ENCODE measurements at regions not wholly inside any gene's neighbourhood (a gene's known extent, or its start where the extent isn't known, plus 50 kb on each side); places are given as distances from the start of the nearest gene placed in this dataset.
"Not testable (repeated sequence)": the region's sequence is repeated elsewhere in the genome, so short reads cannot be mapped to it uniquely, and the experiment has no call there.

- H3K36me3 Mint-ChIP-seq (ENCODE audit: low read depth): no peaks in the 10 kb centered on the region
Measured at GRCh38 chr4:59537246-59537886, 1662.8 kb upstream of the ADGRL3 start.

DNA sequence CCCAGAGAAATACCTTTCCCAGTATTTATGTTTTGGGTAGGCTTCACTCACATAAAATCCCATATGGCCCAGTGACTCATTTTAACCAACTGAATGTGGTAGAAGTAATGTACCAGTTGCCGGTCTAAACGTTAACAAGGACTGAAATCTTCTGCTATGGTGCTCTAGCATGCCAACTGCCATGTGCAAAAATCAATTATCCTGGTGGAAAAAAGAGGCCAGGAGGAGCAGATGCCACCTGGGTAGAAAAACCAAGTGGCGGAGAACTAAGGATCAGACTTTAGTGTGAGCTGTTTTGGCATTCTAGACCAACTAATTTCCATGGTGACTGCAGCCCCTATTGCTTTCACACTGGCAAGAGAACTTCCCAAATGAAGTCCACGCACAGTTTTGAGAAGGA, 1660.7 kb upstream of the ADGRL3 start:
- no peak for DNase-seq

More at GRCh38 chr4:59537246-59537886, 1662.8 kb upstream of the ADGRL3 start:
- no peak overlapping the region for H3K27ac Mint-ChIP-seq
- H3K4me1 Mint-ChIP-seq (ENCODE audit: low read depth): no peaks in the 10 kb centered on the region
- no peak for DNase-seq
- ChIA-PET CTCF (no interaction called here), POLR2A (no interaction called here)
- peaks cover 7% of the 10 kb centered on the region for H3K9me3 Mint-ChIP-seq (ENCODE audit: insufficient read depth)
- ATAC-seq: no peak
- no peak overlapping the region for H3K4me3 Mint-ChIP-seq
- no peaks in the 10 kb centered on the region for H3K27me3 Mint-ChIP-seq (ENCODE audit: low read depth)

GRCh38 chr4:59540311-59540710, 1659.8 kb upstream of the ADGRL3 start:
- no peak for ATAC-seq
- no peak for DNase-seq
- no peak overlapping the region for H3K27ac Mint-ChIP-seq
- POLR2A ChIA-PET: no interaction called here
- peaks cover 10% of the 10 kb centered on the region for H3K9me3 Mint-ChIP-seq (ENCODE audit: insufficient read depth)
- no peaks in the 10 kb centered on the region for H3K27me3 Mint-ChIP-seq (ENCODE audit: low read depth)
- H3K4me1 Mint-ChIP-seq (ENCODE audit: low read depth): no peaks in the 10 kb centered on the region
- H3K4me3 Mint-ChIP-seq: no peak overlapping the region
- H3K36me3 Mint-ChIP-seq (ENCODE audit: low read depth): no peaks in the 10 kb centered on the region
- CTCF ChIA-PET: no interaction called here

More for the DNA sequence above, 1660.7 kb upstream of the ADGRL3 start:
- no peaks in the 10 kb centered on the region for H3K36me3 Mint-ChIP-seq (ENCODE audit: low read depth)
- no peaks in the 10 kb centered on the region for H3K27me3 Mint-ChIP-seq (ENCODE audit: low read depth)
- H3K4me3 Mint-ChIP-seq: no peak overlapping the region
- no peaks in the 10 kb centered on the region for H3K4me1 Mint-ChIP-seq (ENCODE audit: low read depth)
- POLR2A ChIA-PET: no interaction called here
- no peak for ATAC-seq
- no peak overlapping the region for H3K27ac Mint-ChIP-seq
- peaks cover 10% of the 10 kb centered on the region for H3K9me3 Mint-ChIP-seq (ENCODE audit: insufficient read depth)
- CTCF ChIA-PET: no interaction called here

DNA sequence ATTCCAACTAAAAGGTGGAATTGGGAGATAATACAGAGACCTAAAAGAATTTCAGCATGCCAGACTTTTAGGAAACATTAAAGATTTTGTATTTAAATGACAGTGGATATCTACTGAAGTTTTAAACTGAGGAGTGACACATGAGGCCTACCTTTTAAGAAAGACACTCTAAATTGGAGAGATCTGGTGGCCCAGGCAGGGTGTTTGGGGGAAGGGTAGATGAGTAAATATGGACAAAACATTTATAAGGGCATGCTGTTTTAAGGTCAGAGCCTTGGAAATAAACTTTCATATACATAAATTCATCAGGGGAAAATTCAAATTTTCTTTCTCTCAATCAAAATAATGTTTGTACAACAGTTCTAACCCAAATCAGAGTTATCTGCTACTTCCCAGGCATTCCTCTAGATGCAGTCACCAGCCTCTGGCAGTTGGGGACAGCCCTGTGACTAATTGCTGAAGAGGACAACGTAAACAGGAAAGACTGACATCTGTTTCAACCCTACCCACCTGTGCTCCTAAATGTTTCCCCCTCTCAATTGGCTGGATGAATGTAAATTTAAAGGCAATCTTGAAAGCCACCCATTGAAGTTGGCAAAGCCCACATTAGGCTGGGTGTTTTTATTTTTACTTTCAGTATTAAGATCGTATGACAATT, 1646.9 kb upstream of the ADGRL3 start:
- Mint-ChIP-seq H3K9me3 (ENCODE audit: insufficient read depth) (peaks cover 9% of the 10 kb centered on the region), H3K4me3 (no peak overlapping the region), H3K27me3 (ENCODE audit: low read depth) (no peaks in the 10 kb centered on the region), H3K27ac (no peak overlapping the region), H3K4me1 (ENCODE audit: low read depth) (no peaks in the 10 kb centered on the region), H3K36me3 (ENCODE audit: low read depth) (no peaks in the 10 kb centered on the region)
- POLR2A ChIA-PET: no interaction called here
- DNase-seq (no peak), ATAC-seq (no peak)
- CTCF ChIA-PET: no interaction called here

- Mint-ChIP-seq H3K9me3 (ENCODE audit: insufficient read depth) (peaks cover 9% of the 10 kb centered on the region), H3K27me3 (ENCODE audit: low read depth) (no peaks in the 10 kb centered on the region)
Measured at GRCh38 chr4:59553721-59554091, 1646.4 kb upstream of the ADGRL3 start.

GRCh38 chr4:59556191-59556590, 1643.9 kb upstream of the ADGRL3 start:
- H3K9me3 Mint-ChIP-seq (ENCODE audit: insufficient read depth); H3K4me3 Mint-ChIP-seq; POLR2A ChIA-PET; H3K4me1 Mint-ChIP-seq (ENCODE audit: low read depth); ATAC-seq; H3K27ac Mint-ChIP-seq; DNase-seq; CTCF ChIA-PET; H3K36me3 Mint-ChIP-seq (ENCODE audit: low read depth); H3K27me3 Mint-ChIP-seq (ENCODE audit: low read depth): not testable (repeated sequence)

More at GRCh38 chr4:59553721-59554091, 1646.4 kb upstream of the ADGRL3 start:
- Mint-ChIP-seq H3K27ac (no peak overlapping the region), H3K4me3 (no peak overlapping the region), H3K36me3 (ENCODE audit: low read depth) (no peaks in the 10 kb centered on the region), H3K4me1 (ENCODE audit: low read depth) (no peaks in the 10 kb centered on the region)
- DNase-seq: no peak
- no peak for ATAC-seq
- CTCF ChIA-PET: no interaction called here
- POLR2A ChIA-PET: interaction anchor here (0.6 kb wide), 1 partner anchor 887 kb away, joined by 3 read pairs; no protein-coding TSS in a partner anchor

- H3K9me3 Mint-ChIP-seq (ENCODE audit: insufficient read depth); POLR2A ChIA-PET; H3K27me3 Mint-ChIP-seq (ENCODE audit: low read depth); H3K4me1 Mint-ChIP-seq (ENCODE audit: low read depth); CTCF ChIA-PET; DNase-seq; ATAC-seq; H3K36me3 Mint-ChIP-seq (ENCODE audit: low read depth); H3K27ac Mint-ChIP-seq; H3K4me3 Mint-ChIP-seq: not testable (repeated sequence)
Measured at GRCh38 chr4:59560141-59560648, 1639.9 kb upstream of the ADGRL3 start.

DNA sequence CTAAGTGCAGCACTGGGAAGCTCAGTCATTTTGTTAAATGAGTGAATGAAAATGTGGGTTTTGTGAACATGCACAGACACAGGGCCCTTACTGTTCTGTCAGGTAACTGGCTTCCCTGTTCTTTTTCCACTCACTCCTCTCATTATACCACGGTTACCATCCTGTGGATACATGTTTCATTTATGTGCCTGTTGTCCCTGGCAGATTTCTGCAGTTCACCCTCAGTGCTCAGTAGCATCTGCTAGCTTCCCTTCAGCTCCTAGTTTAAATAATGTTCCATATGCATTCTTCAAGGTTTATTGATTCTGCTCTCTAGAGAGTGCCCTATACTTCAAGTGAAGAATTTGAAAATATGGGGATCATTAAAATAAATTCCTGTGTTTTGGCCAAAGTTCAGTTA, 1634.3 kb upstream of the ADGRL3 start:
- CTCF ChIA-PET: no interaction called here

GRCh38 chr4:59570860-59571476, 1629.2 kb upstream of the ADGRL3 start:
- H3K27me3 Mint-ChIP-seq (ENCODE audit: low read depth): no peaks in the 10 kb centered on the region
- POLR2A ChIA-PET: no interaction called here
- no peaks in the 10 kb centered on the region for H3K4me1 Mint-ChIP-seq (ENCODE audit: low read depth)
- ATAC-seq: no peak
- no peaks in the 10 kb centered on the region for H3K9me3 Mint-ChIP-seq (ENCODE audit: insufficient read depth)
- no peak overlapping the region for H3K4me3 Mint-ChIP-seq
- no peak overlapping the region for H3K27ac Mint-ChIP-seq
- DNase-seq: no peak
- no peaks in the 10 kb centered on the region for H3K36me3 Mint-ChIP-seq (ENCODE audit: low read depth)
- CTCF ChIA-PET: no interaction called here

More for the DNA sequence above, 1634.3 kb upstream of the ADGRL3 start:
- Mint-ChIP-seq H3K27me3 (ENCODE audit: low read depth) (no peaks in the 10 kb centered on the region), H3K4me3 (no peak overlapping the region), H3K27ac (no peak overlapping the region), H3K4me1 (ENCODE audit: low read depth) (no peaks in the 10 kb centered on the region), H3K9me3 (ENCODE audit: insufficient read depth) (no peaks in the 10 kb centered on the region), H3K36me3 (ENCODE audit: low read depth) (no peaks in the 10 kb centered on the region)
- POLR2A ChIA-PET: no interaction called here
- DNase-seq (no peak), ATAC-seq (no peak)

- H3K4me3 Mint-ChIP-seq: no peak overlapping the region
- no peak for DNase-seq
- no peaks in the 10 kb centered on the region for H3K36me3 Mint-ChIP-seq (ENCODE audit: low read depth)
- no peak for ATAC-seq
- ChIA-PET CTCF (no interaction called here), POLR2A (no interaction called here)
- H3K4me1 Mint-ChIP-seq (ENCODE audit: low read depth): no peaks in the 10 kb centered on the region
- H3K27ac Mint-ChIP-seq: no peak overlapping the region
- H3K27me3 Mint-ChIP-seq (ENCODE audit: low read depth): no peaks in the 10 kb centered on the region
- H3K9me3 Mint-ChIP-seq (ENCODE audit: insufficient read depth): no peaks in the 10 kb centered on the region
Measured at GRCh38 chr4:59571805-59572430, 1628.2 kb upstream of the ADGRL3 start.

GRCh38 chr4:59583845-59584568, 1616.1 kb upstream of the ADGRL3 start:
- H3K4me1 Mint-ChIP-seq (ENCODE audit: low read depth): no peaks in the 10 kb centered on the region
- H3K27ac Mint-ChIP-seq: no peak overlapping the region
- ChIA-PET POLR2A (no interaction called here), CTCF (no interaction called here)
- H3K4me3 Mint-ChIP-seq: no peak overlapping the region
- no peaks in the 10 kb centered on the region for H3K36me3 Mint-ChIP-seq (ENCODE audit: low read depth)
- H3K27me3 Mint-ChIP-seq (ENCODE audit: low read depth): no peaks in the 10 kb centered on the region
- DNase-seq (no peak), ATAC-seq (no peak)
- peaks cover 4% of the 10 kb centered on the region for H3K9me3 Mint-ChIP-seq (ENCODE audit: insufficient read depth)
